DMS79 (cell line): ENCODE measurements at regions not wholly inside any gene's neighbourhood (a gene's known extent, or its start where the extent isn't known, plus 50 kb on each side); places are given as distances from the start of the nearest gene placed in this dataset.

ENCODE experiments used
- DNase-seq: peaks from one replicate; lab custom pipeline; 2025; lab: John Stamatoyannopoulos, UW

- no peak for DNase-seq
These were observed 55.1 kb upstream of the PCDH20 start for GRCh38 chr13:61470786-61471185.

DNA sequence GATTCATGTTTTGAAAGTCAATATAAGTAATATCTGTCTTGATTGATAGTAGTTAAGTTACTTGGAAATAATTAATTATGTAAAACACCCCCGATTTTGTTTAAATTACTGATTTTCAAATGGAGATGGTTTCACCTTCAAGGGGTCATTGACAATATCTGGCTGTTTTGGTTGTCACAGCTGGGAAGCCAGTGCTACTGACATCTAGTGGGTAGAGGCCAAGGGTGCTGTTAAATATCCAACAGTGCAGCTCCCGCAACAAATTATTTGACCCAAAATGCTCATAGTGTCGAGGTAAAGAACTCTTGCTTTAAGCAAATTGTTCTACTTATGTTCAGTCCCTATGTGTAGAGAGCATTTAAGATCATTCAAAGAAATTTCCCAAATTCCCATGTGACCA is 50.6 kb upstream of the PCDH20 start:
- DNase-seq = no peak
